Body of pancreas (tissue), 4 donors: ENCODE measurements at regions not wholly inside any gene's neighbourhood (a gene's known extent, or its start where the extent isn't known, plus 50 kb on each side); places are given as distances from the start of the nearest gene placed in this dataset.
"Not testable (repeated sequence)": the region's sequence is repeated elsewhere in the genome, so short reads cannot be mapped to it uniquely, and the experiment has no call there.

Experiments
- ATAC-seq: fragments of 150-250 bp; one replicate; pipeline ENCODE4 v1.9.1; 2016
- DNase-seq, 4 donors: peaks; one replicate each; pipeline ENCODE4 v3.0.0-alpha.2; 2019
- H3K27ac ChIP-seq, 4 donors: fragments of 200-600 bp; sonication (generic); 1 replicate in 3 of 4; 2 replicates in 1 of 4; pipeline versions ENCODE4 v1.5.1 to v1.6.1; 2016 to 2019; ENCODE audit warnings: mild to moderate bottlenecking in 1 of 4, mixed read lengths in 1 of 4, moderate library complexity in 1 of 4
- H3K27me3 ChIP-seq, 2 donors: fragments of 200-600 bp; sonication (generic); one replicate each; pipeline ENCODE4 v1.6.0; 2016; ENCODE audit warnings: mild to moderate bottlenecking in 1 of 2
- H3K36me3 ChIP-seq, 2 donors: fragments of 200-600 bp; sonication (generic); replicated peaks in 1 of 2; 2 replicates each; pipeline ENCODE4 v1.5.1; 2016; ENCODE audit warnings: low read depth in 2 of 2; ENCODE audit not compliant: insufficient read depth in 1 of 2
- H3K4me1 ChIP-seq: fragments of 200-600 bp; sonication (generic); one replicate; pipeline ENCODE4 v1.6.0; 2016
- H3K4me3 ChIP-seq, 2 donors: fragments of 200-600 bp; sonication (generic); 1 replicate in 1 of 2; 2 replicates in 1 of 2; pipeline ENCODE4 v1.5.1; 2016 to 2019
- H3K9me3 ChIP-seq, 3 donors: fragments of 200-600 bp; sonication (generic); 1 replicate in 2 of 3; 2 replicates in 1 of 3; pipeline ENCODE4 v1.5.1; 2016
- CTCF ChIP-seq, 7 experiments: fragments of 450-650 bp in 4 of 7; fragments of 200-600 bp in 3 of 7; sonication (generic) in 3 of 7; IDR thresholded peaks; one replicate each; pipeline ENCODE4 v1.5.1; 2016 to 2019; ENCODE audit warnings: antibody characterized with exemption in 7 of 7
- POLR2A ChIP-seq, 3 donors: fragments of 450-650 bp; IDR thresholded peaks; one replicate each; pipeline ENCODE4 v1.6.1; 2016; ENCODE audit warnings: antibody characterized with exemption in 3 of 3, mild to moderate bottlenecking in 2 of 3
- WGBS, 2 donors: methylation state at CpG; one replicate each; pipeline ENCODE4 v1.1.5; 2017; 5-methylcytosine and 5-hydroxymethylcytosine counted together
- intact Hi-C: fragments of 100-400 bp; cut with DNase I; formaldehyde crosslinking; loops from one replicate; pipeline ENCODE4 v1.15.1; 2023

- Histone ChIP-seq H3K4me1 (no peaks in the 10 kb centered on the region), H3K27me3 (no peaks in the 10 kb centered on the region), H3K4me3 (no peak overlapping the region), H3K9me3 (no peaks in the 10 kb centered on the region), H3K36me3 (no peaks in the 10 kb centered on the region), H3K27ac (no peak overlapping the region)
- no peak for DNase-seq
- intact Hi-C loops: no loop called here
- TF ChIP-seq CTCF (IDR thresholded peaks at IDR 0.05) (no peak), POLR2A (IDR thresholded peaks at IDR 0.05) (no peak)
- WGBS, 2 donors: 52 to 57% methylated on average over 1 of the region's 1 CpG
- no peak for ATAC-seq
These were observed 270.7 kb upstream of the CELF4 start for GRCh38 chr18:37836071-37836970.

- intact Hi-C loops: not testable (repeated sequence)
These were observed 266.6 kb upstream of the CELF4 start for GRCh38 chr18:37832010-37832695.

GRCh38 chr18:37812961-37813360 is 247.4 kb upstream of the CELF4 start:
- DNase-seq: no peak
- H3K9me3 ChIP-seq: no peaks in the 10 kb centered on the region
- H3K27me3 ChIP-seq: no peaks in the 10 kb centered on the region
- no peaks in the 10 kb centered on the region for H3K36me3 ChIP-seq
- 39 to 41% methylated on average over 3 of the region's 3 CpGs for WGBS, 2 donors
- no peaks in the 10 kb centered on the region for H3K4me1 ChIP-seq
- intact Hi-C loops: no loop called here
- no peak for TF ChIP-seq CTCF (IDR thresholded peaks at IDR 0.05)
- TF ChIP-seq POLR2A (IDR thresholded peaks at IDR 0.05): no peak
- ATAC-seq: no peak
- H3K4me3 ChIP-seq: no peak overlapping the region
- H3K27ac ChIP-seq: no peak overlapping the region

More at GRCh38 chr18:37832010-37832695, 266.6 kb upstream of the CELF4 start:
- H3K27me3 ChIP-seq, H3K4me3 ChIP-seq, DNase-seq, H3K4me1 ChIP-seq, H3K27ac ChIP-seq, ATAC-seq, H3K9me3 ChIP-seq, H3K36me3 ChIP-seq: not testable (repeated sequence)
- 77% methylated on average over 13 to 15 of the region's 15 CpGs for WGBS, 2 donors

GRCh38 chr18:37805773-37806404 is 240.3 kb upstream of the CELF4 start:
- Histone ChIP-seq H3K4me3 (no peak overlapping the region), H3K27ac (no peak overlapping the region), H3K4me1 (no peaks in the 10 kb centered on the region), H3K27me3 (no peaks in the 10 kb centered on the region), H3K36me3 (no peaks in the 10 kb centered on the region), H3K9me3 (peaks cover 0 to 4% (median 0%) of the 10 kb centered on the region in 3 donors)
- DNase-seq: no peak
- WGBS, 2 donors: 59 to 62% methylated on average over 4 to 8 of the region's 8 CpGs
- no peak for ATAC-seq
- no peak for TF ChIP-seq CTCF (IDR thresholded peaks at IDR 0.05)
- no peak for TF ChIP-seq POLR2A (IDR thresholded peaks at IDR 0.05)
- intact Hi-C loops: no loop called here

GRCh38 chr18:37796823-37797349 is 231.3 kb upstream of the CELF4 start:
- H3K9me3 ChIP-seq: no peaks in the 10 kb centered on the region
- intact Hi-C loops: no loop called here
- DNase-seq (no peak), ATAC-seq (no peak)
- H3K36me3 ChIP-seq: no peaks in the 10 kb centered on the region
- H3K4me1 ChIP-seq: no peaks in the 10 kb centered on the region
- TF ChIP-seq CTCF (IDR thresholded peaks at IDR 0.05): no peak
- no peak for TF ChIP-seq POLR2A (IDR thresholded peaks at IDR 0.05)
- no peak overlapping the region for H3K27ac ChIP-seq
- no peak overlapping the region for H3K4me3 ChIP-seq
- H3K27me3 ChIP-seq: no peaks in the 10 kb centered on the region
- 53 to 64% methylated on average over 6 of the region's 6 CpGs for WGBS, 2 donors
